Osteocyte (in vitro differentiated cells): ENCODE measurements at regions not wholly inside any gene's neighbourhood (a gene's known extent, or its start where the extent isn't known, plus 50 kb on each side); places are given as distances from the start of the nearest gene placed in this dataset.

ENCODE experiments used
- DNase-seq: peaks from one replicate; pipeline ENCODE4 v3.0.0; 2021; ENCODE audit warnings: mixed read lengths; ENCODE audit not compliant: unreplicated experiment; ENCODE audit errors: extremely low spot score
- H3K27ac Mint-ChIP-seq: one replicate; pipeline ENCODE4 v1.8.0; 2021; ENCODE audit warnings: mild to moderate bottlenecking, mixed read lengths; ENCODE audit not compliant: unreplicated experiment
- H3K27me3 Mint-ChIP-seq: one replicate; pipeline ENCODE4 v1.8.0; 2021; ENCODE audit warnings: mixed read lengths; ENCODE audit not compliant: unreplicated experiment
- H3K36me3 Mint-ChIP-seq: one replicate; pipeline ENCODE4 v1.8.0; 2021; ENCODE audit warnings: mixed read lengths; ENCODE audit not compliant: unreplicated experiment
- H3K4me1 Mint-ChIP-seq: one replicate; pipeline ENCODE4 v1.8.0; 2021; ENCODE audit warnings: mixed read lengths; ENCODE audit not compliant: unreplicated experiment
- H3K4me3 Mint-ChIP-seq: one replicate; pipeline ENCODE4 v1.8.0; 2021; ENCODE audit warnings: mild to moderate bottlenecking, moderate library complexity, mixed read lengths; ENCODE audit not compliant: unreplicated experiment
- H3K9me3 Mint-ChIP-seq: one replicate; pipeline ENCODE4 v1.8.0; 2021; ENCODE audit warnings: mixed read lengths; ENCODE audit not compliant: unreplicated experiment
- CTCF ChIP-seq: fragments of 200-600 bp; sonication (generic); IDR thresholded peaks from 2 replicates; pipeline ENCODE4 v1.5.0; 2021; ENCODE audit warnings: antibody characterized with exemption, mild to moderate bottlenecking, moderate library complexity

GRCh38 chr14:104284107-104284592 lies 145.8 kb downstream of the KIF26A start:
- Mint-ChIP-seq H3K27me3 (no peaks in the 10 kb centered on the region), H3K27ac (no peak overlapping the region), H3K4me1 (no peaks in the 10 kb centered on the region), H3K4me3 (no peak overlapping the region), H3K36me3 (no peaks in the 10 kb centered on the region), H3K9me3 (no peaks in the 10 kb centered on the region)
- no peak for DNase-seq
- TF ChIP-seq CTCF: no peak

GRCh38 chr14:104284636-104285507 lies 146.5 kb downstream of the KIF26A start:
- Mint-ChIP-seq H3K9me3 (no peaks in the 10 kb centered on the region), H3K4me3 (no peak overlapping the region), H3K36me3 (no peaks in the 10 kb centered on the region), H3K27me3 (no peaks in the 10 kb centered on the region), H3K27ac (no peak overlapping the region), H3K4me1 (no peaks in the 10 kb centered on the region)
- TF ChIP-seq CTCF: no peak
- no peak for DNase-seq

- Mint-ChIP-seq H3K9me3 (no peaks in the 10 kb centered on the region), H3K4me3 (no peak overlapping the region), H3K27ac (no peak overlapping the region), H3K36me3 (no peaks in the 10 kb centered on the region), H3K4me1 (no peaks in the 10 kb centered on the region), H3K27me3 (no peaks in the 10 kb centered on the region)
- DNase-seq: no peak
- no peak for TF ChIP-seq CTCF
Observed at GRCh38 chr14:104285508-104285840, 147.1 kb downstream of the KIF26A start.

- Mint-ChIP-seq H3K4me3 (no peak overlapping the region), H3K36me3 (no peaks in the 10 kb centered on the region), H3K9me3 (no peaks in the 10 kb centered on the region), H3K27ac (no peak overlapping the region), H3K4me1 (no peaks in the 10 kb centered on the region), H3K27me3 (no peaks in the 10 kb centered on the region)
- no peak for TF ChIP-seq CTCF
- DNase-seq: no peak
Observed at GRCh38 chr14:104286086-104286485, 147.7 kb downstream of the KIF26A start.

- Mint-ChIP-seq H3K4me3 (no peak overlapping the region), H3K27me3 (no peaks in the 10 kb centered on the region), H3K27ac (no peak overlapping the region), H3K4me1 (no peaks in the 10 kb centered on the region), H3K36me3 (no peaks in the 10 kb centered on the region), H3K9me3 (no peaks in the 10 kb centered on the region)
- no peak for TF ChIP-seq CTCF
- DNase-seq: no peak
Observed at GRCh38 chr14:104286496-104286895, 148.1 kb downstream of the KIF26A start.
